Stromal cell of bone marrow (primary cell): ENCODE measurements at regions not wholly inside any gene's neighbourhood (a gene's known extent, or its start where the extent isn't known, plus 50 kb on each side); places are given as distances from the start of the nearest gene placed in this dataset.
"Not testable (repeated sequence)": the region's sequence is repeated elsewhere in the genome, so short reads cannot be mapped to it uniquely, and the experiment has no call there.

ENCODE experiments used
- DNase-seq: peaks from one replicate; pipeline ENCODE4 v3.0.0-alpha.2; 2012; ENCODE audit warnings: low read depth

GRCh38 chr12:67759829-67760228 is 111.3 kb downstream of the DYRK2 start:
- no peak for DNase-seq

- no peak for DNase-seq
These were observed 112.2 kb downstream of the DYRK2 start for GRCh38 chr12:67760586-67761275.

GRCh38 chr12:67761566-67761965 is 113.0 kb downstream of the DYRK2 start:
- DNase-seq, result no peak

- no peak for DNase-seq
These were observed 115.5 kb downstream of the DYRK2 start for GRCh38 chr12:67764055-67764454.

- DNase-seq, result no peak
These were observed 116.5 kb downstream of the DYRK2 start for GRCh38 chr12:67764946-67765619.

- peak; percentile 53 for DNase-seq
These were observed 117.5 kb downstream of the DYRK2 start for GRCh38 chr12:67765776-67766766.

- DNase-seq, result no peak
These were observed 124.0 kb downstream of the DYRK2 start for GRCh38 chr12:67772267-67773169.

GRCh38 chr12:67773896-67774295 is 125.4 kb downstream of the DYRK2 start:
- no peak for DNase-seq

- no peak for DNase-seq
These were observed 126.5 kb downstream of the DYRK2 start for GRCh38 chr12:67774983-67775587.

GRCh38 chr12:67780580-67781084 is 132.1 kb downstream of the DYRK2 start:
- no peak for DNase-seq

- no peak for DNase-seq
These were observed 134.0 kb downstream of the DYRK2 start for GRCh38 chr12:67782573-67782972.

GRCh38 chr12:67783393-67783792 is 134.8 kb downstream of the DYRK2 start:
- no peak for DNase-seq

GRCh38 chr12:67784831-67785230 is 136.3 kb downstream of the DYRK2 start:
- no peak for DNase-seq

GRCh38 chr12:67786086-67786485 is 137.5 kb downstream of the DYRK2 start:
- no peak for DNase-seq

GRCh38 chr12:67788118-67788517 is 139.6 kb downstream of the DYRK2 start:
- no peak for DNase-seq

- no peak for DNase-seq
These were observed 140.7 kb downstream of the DYRK2 start for GRCh38 chr12:67789266-67789665.

GRCh38 chr12:67790660-67791059 is 142.1 kb downstream of the DYRK2 start:
- DNase-seq, result no peak

GRCh38 chr12:67791362-67791761 is 142.8 kb downstream of the DYRK2 start:
- not testable (repeated sequence) for DNase-seq

GRCh38 chr12:67792185-67792584 is 143.6 kb downstream of the DYRK2 start:
- no peak for DNase-seq

- DNase-seq, result no peak
These were observed 145.6 kb downstream of the DYRK2 start for GRCh38 chr12:67794161-67794560.

- DNase-seq, result no peak
These were observed 146.7 kb downstream of the DYRK2 start for GRCh38 chr12:67795236-67795635.
